Breast epithelium (tissue), 3 donors: ENCODE measurements at regions not wholly inside any gene's neighbourhood (a gene's known extent, or its start where the extent isn't known, plus 50 kb on each side); places are given as distances from the start of the nearest gene placed in this dataset.

Source experiments
- CTCF ChIP-seq, 3 donors: fragments of 450-650 bp; IDR thresholded peaks; one replicate each; pipeline ENCODE4 v1.5.1; 2016 to 2017; ENCODE audit warnings: antibody characterized with exemption in 3 of 3, mild to moderate bottlenecking in 3 of 3, moderate library complexity in 3 of 3
- POLR2A ChIP-seq: fragments of 450-650 bp; IDR thresholded peaks from one replicate; pipeline ENCODE4 v1.6.1; 2016; ENCODE audit warnings: antibody characterized with exemption, mild to moderate bottlenecking, moderate library complexity
- POLR2AphosphoS5 ChIP-seq, 3 donors: sonication (generic); formaldehyde crosslinking; IDR thresholded peaks; one replicate each; pipeline ENCODE4 v1.6.1; 2017; ENCODE audit warnings: antibody characterized with exemption in 3 of 3

GRCh38 chr5:124045412-124045811 lies 533.4 kb downstream of the CSNK1G3 start:
- TF ChIP-seq POLR2AphosphoS5 (IDR thresholded peaks at IDR 0.05) (no peak), CTCF (IDR thresholded peaks at IDR 0.05) (no peak), POLR2A (no peak)
